HepG2 (cell line): ENCODE measurements at regions not wholly inside any gene's neighbourhood (a gene's known extent, or its start where the extent isn't known, plus 50 kb on each side); places are given as distances from the start of the nearest gene placed in this dataset.

Experiments used
- ATAC-seq: fragments of 200-7000 bp; cut with Tn5 transposase; 3 replicates; pipeline ENCODE4 v1.9.1; 2020; ENCODE audit warnings: mild to moderate bottlenecking, moderate library complexity
- BruUV-seq: library from RNA; stranded (reverse); fragments of 400-500 nt; replicated peaks from 2 replicates; lab custom pipeline; 2021; lab: Mats Ljungman, UMichigan
- CTCF ChIA-PET: fragments of 300-600 bp; formaldehyde crosslinking; extraction: SDS; loops from one replicate; lab custom pipeline; 2021; ENCODE audit warnings: low total read pairs, inconsistent platforms, low intra/inter-chr PET ratio; lab: Yijun Ruan, JAX
- POLR2A ChIA-PET: fragments of 350-600 bp; sonication (Branson Sonifier 250); formaldehyde crosslinking; loops from one replicate; lab custom pipeline; 2020; ENCODE audit warnings: antibody characterized with exemption, inconsistent platforms; lab: Yijun Ruan, JAX
- DNase-seq: peaks from one replicate; pipeline ENCODE4 v3.0.0-alpha.2; 2015; ENCODE audit warnings: low spot score
- FAIRE-seq: peaks from 3 replicates; lab custom pipeline; 2011; peaks lifted over from hg19 to GRCh38; lab: Jason Lieb, UNC
- H2AFZ ChIP-seq: one replicate; pipeline ENCODE4 v1.6.1; 2011; ENCODE audit warnings: low read length, inconsistent platforms
- H3K27ac ChIP-seq: fragments of 300-600 bp; 3 replicates; pipeline ENCODE4 v1.8.0; 2011; ENCODE audit warnings: mixed run types, mild to moderate bottlenecking, mixed read lengths, low read length, inconsistent platforms; ENCODE audit not compliant: insufficient read depth; ENCODE audit errors: extremely low read length
- H3K27me3 ChIP-seq, 2 experiments: fragments of 200-600 bp in 1 of 2; 2 replicates in 1 of 2; 3 replicates in 1 of 2; pipeline versions ENCODE4 v1.6.0 to v1.8.0; 2011; ENCODE audit warnings: low read length in 2 of 2, mild to moderate bottlenecking in 2 of 2, moderate library complexity in 2 of 2, inconsistent platforms in 1 of 2; ENCODE audit not compliant: insufficient read depth in 2 of 2, control insufficient read depth in 1 of 2
- H3K36me3 ChIP-seq, 2 experiments: fragments of 200-600 bp in 1 of 2; replicated peaks in 1 of 2; 2 replicates in 1 of 2; 3 replicates in 1 of 2; pipeline versions ENCODE4 v1.5.1 to v1.8.0; 2011; ENCODE audit warnings: low read length in 2 of 2, inconsistent platforms in 1 of 2; ENCODE audit not compliant: insufficient read depth in 2 of 2, control insufficient read depth in 1 of 2
- H3K4me1 ChIP-seq: 2 replicates; pipeline ENCODE4 v1.5.1; 2012; ENCODE audit warnings: low read length, inconsistent platforms; ENCODE audit not compliant: insufficient read depth
- H3K4me2 ChIP-seq: 2 replicates; pipeline ENCODE4 v1.6.0; 2011; ENCODE audit warnings: low read depth, low read length, inconsistent platforms
- H3K4me3 ChIP-seq, 3 experiments: fragments of 200-600 bp in 1 of 3; sonication (generic), shearing (Covaris generic) in 1 of 3; replicated peaks in 1 of 3; 2 replicates each; pipeline ENCODE4 v1.5.1; 2011 to 2016; ENCODE audit warnings: low read length in 3 of 3, inconsistent platforms in 2 of 3, low read depth in 2 of 3, mild to moderate bottlenecking in 2 of 3, control low read depth in 1 of 3, mixed read lengths in 1 of 3; ENCODE audit not compliant: insufficient read depth in 1 of 3
- H3K79me2 ChIP-seq: one replicate; pipeline ENCODE4 v1.6.1; 2011; ENCODE audit warnings: low read length, inconsistent platforms; ENCODE audit not compliant: insufficient read depth
- H3K9ac ChIP-seq: 2 replicates; pipeline ENCODE4 v1.6.0; 2011; ENCODE audit warnings: mild to moderate bottlenecking, low read depth, low read length, inconsistent platforms; ENCODE audit not compliant: insufficient read depth
- H3K9me3 ChIP-seq: 2 replicates; pipeline ENCODE4 v1.5.1; 2012; ENCODE audit warnings: mild to moderate bottlenecking, low read length
- H4K20me1 ChIP-seq: 2 replicates; pipeline ENCODE4 v1.6.0; 2011; ENCODE audit warnings: inconsistent platforms, mild to moderate bottlenecking, low read length, moderate library complexity; ENCODE audit not compliant: insufficient read depth
- AHR ChIP-seq: IDR thresholded peaks from 2 replicates; pipeline ENCODE4 v1.6.1; 2018; ENCODE audit warnings: missing genetic modification reagents, missing compliant biosample characterization
- ATF7-NPFF ChIP-seq: sonication (generic); formaldehyde crosslinking; IDR thresholded peaks from 2 replicates; pipeline ENCODE4 v1.8.1; 2023; ENCODE audit warnings: mild to moderate bottlenecking, low read depth, missing genetic modification reagents, moderate library complexity
- FOXM1 ChIP-seq: sonication (generic); formaldehyde crosslinking; IDR thresholded peaks from 2 replicates; pipeline ENCODE4 v1.5.0; 2020; ENCODE audit warnings: missing genetic modification reagents
- PPARG ChIP-seq: conservative IDR thresholded peaks from 2 replicates; pipeline ENCODE4 v1.6.1; 2016; ENCODE audit warnings: missing biosample characterization, missing genetic modification reagents
- PRDM4 ChIP-seq: sonication (generic); formaldehyde crosslinking; IDR thresholded peaks from 2 replicates; pipeline ENCODE4 v1.9.0; 2021; ENCODE audit warnings: missing genetic modification reagents, borderline replicate concordance
- TBX2 ChIP-seq: sonication (generic); formaldehyde crosslinking; IDR thresholded peaks from 2 replicates; pipeline ENCODE4 v1.5.0; 2020; ENCODE audit warnings: missing genetic modification reagents, mild to moderate bottlenecking, borderline replicate concordance
- THRA ChIP-seq: sonication (generic); formaldehyde crosslinking; IDR thresholded peaks from 2 replicates; pipeline ENCODE4 v1.4.0; 2020; ENCODE audit warnings: missing genetic modification reagents, borderline replicate concordance
- ZBTB38 ChIP-seq: sonication (generic); formaldehyde crosslinking; IDR thresholded peaks from 2 replicates; pipeline ENCODE4 v1.5.1; 2020; ENCODE audit warnings: mild to moderate bottlenecking, missing genetic modification reagents
- ZNF317 ChIP-seq: sonication (generic); formaldehyde crosslinking; IDR thresholded peaks from 2 replicates; pipeline ENCODE4 v1.5.0; 2020; ENCODE audit warnings: mild to moderate bottlenecking, missing genetic modification reagents
- ZNF430 ChIP-seq: sonication (generic); formaldehyde crosslinking; IDR thresholded peaks from 2 replicates; pipeline ENCODE4 v1.9.0; 2021; ENCODE audit warnings: mild to moderate bottlenecking, missing genetic modification reagents
- ZXDC ChIP-seq: sonication (generic); formaldehyde crosslinking; IDR thresholded peaks from 2 replicates; pipeline ENCODE4 v1.5.0; 2020; ENCODE audit warnings: mild to moderate bottlenecking, missing genetic modification reagents
- WGBS: methylation state at CpG from one replicate; pipeline ENCODE4 v1.1.6; 2017; ENCODE audit warnings: low lambda C conversion rate; 5-methylcytosine and 5-hydroxymethylcytosine counted together
- in situ Hi-C: cut with HindIII; loops from 2 replicates; pipeline ENCODE4 v1.10.0; 2017; ENCODE audit warnings: low pct_unique_long_range_greater_than_20kb; ENCODE audit not compliant: extremely low pct_ligation_motif_present
- intact Hi-C: fragments of 100-400 bp; cut with micrococcal nuclease; formaldehyde crosslinking; loops from one replicate; pipeline ENCODE4 v1.10.0; 2022; ENCODE audit not compliant: unreplicated experiment

DNA sequence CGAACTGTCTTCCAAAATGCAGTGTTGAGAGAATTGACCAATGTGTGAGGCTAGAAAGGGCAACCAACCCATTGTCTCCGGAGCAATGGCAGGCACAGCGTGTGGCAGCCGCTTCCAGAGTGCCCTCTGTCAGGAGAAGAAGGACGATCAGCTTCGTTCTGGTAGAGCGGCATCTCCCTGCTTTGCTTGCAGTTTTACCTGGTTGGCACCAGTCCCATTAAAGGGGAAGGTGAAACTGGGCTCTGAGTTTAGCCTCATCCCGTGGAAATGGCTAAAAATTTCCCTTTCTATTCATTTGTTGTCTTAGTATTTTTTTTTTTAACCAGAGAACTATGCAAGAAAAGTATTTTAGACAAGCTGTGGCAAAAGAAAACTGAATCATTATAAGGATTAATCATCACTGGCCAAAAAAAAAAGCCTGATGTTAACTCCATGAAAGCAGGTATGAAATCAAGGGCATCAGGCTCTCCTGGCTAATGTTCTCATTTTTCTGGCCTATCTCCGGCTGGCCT lies 81.5 kb upstream of the SLC7A1 start:
- Histone ChIP-seq H3K36me3 (no peaks in the 10 kb centered on the region), H3K4me1 (no peaks in the 10 kb centered on the region), H3K79me2 (no peaks in the 10 kb centered on the region), H3K4me2 (no peak overlapping the region), H3K27ac (no peak overlapping the region), H3K4me3 (no peak overlapping the region), H3K27me3 (peaks cover 0 to 11% of the 10 kb centered on the region in 2 experiments; a peak in 3 of 5 replicates), H3K9me3 (no peaks in the 10 kb centered on the region), H2AFZ (no peak overlapping the region), H4K20me1 (no peaks in the 10 kb centered on the region), H3K9ac (no peak overlapping the region)
- 20% methylated on average over 5 of the region's 9 CpGs for WGBS
- ATAC-seq (no peak), DNase-seq (no peak), FAIRE-seq (no peak)
- ChIA-PET POLR2A (no interaction called here), CTCF (no interaction called here)
- intact Hi-C loops (no loop called here), in situ Hi-C loops (no loop called here)
- no TSS peak for BruUV-seq
- TF ChIP-seq TBX2 (CRISPR knock-in tag) (no peak), ZBTB38 (no peak), FOXM1 (CRISPR knock-in tag) (no peak), ZNF430 (CRISPR knock-in tag) (no peak), PPARG (CRISPR knock-in tag) (no peak), AHR (CRISPR knock-in tag) (no peak), THRA (CRISPR knock-in tag) (no peak)

- H3K79me2 ChIP-seq: no peaks in the 10 kb centered on the region
- H3K27me3 ChIP-seq: peaks cover 0 to 11% of the 10 kb centered on the region in 2 experiments; a peak in 3 of 5 replicates
- intact Hi-C loops (no loop called here), in situ Hi-C loops (no loop called here)
- no peak overlapping the region for H3K9ac ChIP-seq
- WGBS: 52% methylated on average over 3 of the region's 4 CpGs
- H3K36me3 ChIP-seq: no peaks in the 10 kb centered on the region
- no peak overlapping the region for H3K4me3 ChIP-seq
- CTCF ChIA-PET: no interaction called here
- no peaks in the 10 kb centered on the region for H3K9me3 ChIP-seq
- POLR2A ChIA-PET: no interaction called here
- FAIRE-seq (no peak), ATAC-seq (no peak), DNase-seq (no peak)
- H3K27ac ChIP-seq: no peak overlapping the region
- H3K4me1 ChIP-seq: no peaks in the 10 kb centered on the region
- no peaks in the 10 kb centered on the region for H4K20me1 ChIP-seq
- no peak overlapping the region for H3K4me2 ChIP-seq
- no peak overlapping the region for H2AFZ ChIP-seq
- BruUV-seq: no TSS peak
- no peak for TF ChIP-seq ZXDC
- no peak for TF ChIP-seq ZNF317 (CRISPR knock-in tag)
- no peak for TF ChIP-seq ATF7-NPFF (CRISPR knock-in tag)
- TF ChIP-seq PRDM4 (CRISPR knock-in tag): no peak
These were observed 81.0 kb upstream of the SLC7A1 start for GRCh38 chr13:29676535-29676934.
